Thyroid gland (tissue), 4 donors: ENCODE measurements at regions not wholly inside any gene's neighbourhood (a gene's known extent, or its start where the extent isn't known, plus 50 kb on each side); places are given as distances from the start of the nearest gene placed in this dataset.
"Not testable (repeated sequence)": the region's sequence is repeated elsewhere in the genome, so short reads cannot be mapped to it uniquely, and the experiment has no call there.

ENCODE experiments used
- DNase-seq, 2 donors: peaks; one replicate each; pipeline ENCODE4 v3.0.0-alpha.2; 2019
- H3K27ac ChIP-seq, 3 donors: fragments of 200-600 bp; sonication (generic); 1 replicate in 2 of 3; 2 replicates in 1 of 3; pipeline ENCODE4 v1.5.1; 2016 to 2019; ENCODE audit warnings: mild to moderate bottlenecking in 1 of 3, moderate library complexity in 1 of 3
- H3K27me3 ChIP-seq: fragments of 200-600 bp; sonication (generic); one replicate; pipeline ENCODE4 v1.5.1; 2019
- H3K36me3 ChIP-seq, 2 donors: fragments of 200-600 bp; sonication (generic); one replicate each; pipeline ENCODE4 v1.5.1; 2016 to 2019
- H3K4me1 ChIP-seq, 2 donors: fragments of 200-600 bp; sonication (generic); one replicate each; pipeline ENCODE4 v1.5.1; 2017 to 2019
- H3K4me3 ChIP-seq, 3 donors: fragments of 200-600 bp; sonication (generic); replicated peaks in 1 of 3; 1 replicate in 2 of 3; 2 replicates in 1 of 3; pipeline ENCODE4 v1.5.1; 2016; ENCODE audit warnings: mild to moderate bottlenecking in 1 of 3
- H3K9me3 ChIP-seq: fragments of 200-600 bp; sonication (generic); one replicate; pipeline ENCODE4 v1.5.1; 2017
- WGBS, 2 donors: methylation state at CpG; one replicate each; pipeline ENCODE4 v1.1.5; 2017; 5-methylcytosine and 5-hydroxymethylcytosine counted together
- intact Hi-C: fragments of 100-400 bp; cut with DNase I; formaldehyde crosslinking; loops from one replicate; pipeline ENCODE4 v1.15.1; 2023

GRCh38 chr1:143837924-143838597 is 133.7 kb downstream of the FAM72C start:
- H3K27ac ChIP-seq, H3K4me3 ChIP-seq, H3K27me3 ChIP-seq, intact Hi-C loops, H3K9me3 ChIP-seq, H3K36me3 ChIP-seq, DNase-seq, H3K4me1 ChIP-seq: not testable (repeated sequence)
- WGBS, 2 donors, result 78 to 81% methylated on average over 4 of the region's 25 CpGs

DNA sequence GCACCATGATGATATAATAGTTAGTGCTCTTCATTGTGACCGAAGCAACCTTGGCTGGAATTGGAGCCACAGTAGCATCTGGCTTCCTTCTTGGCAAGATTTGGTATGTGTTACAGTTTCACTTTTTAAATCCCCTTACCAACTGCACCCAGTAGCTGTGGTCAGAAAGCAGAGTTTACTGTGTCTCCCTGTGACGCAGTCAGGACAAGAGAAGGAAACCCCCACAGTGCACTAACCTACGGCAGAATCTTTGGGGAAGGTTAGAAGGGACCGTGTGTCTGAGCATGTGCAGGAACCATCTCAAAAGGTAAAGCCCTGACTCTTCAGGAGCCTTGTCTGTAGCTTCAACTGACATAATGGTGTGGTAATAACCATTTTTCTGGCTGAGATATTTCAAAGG is 138.4 kb downstream of the FAM72C start:
- DNase-seq, H3K4me3 ChIP-seq, intact Hi-C loops, H3K36me3 ChIP-seq, H3K4me1 ChIP-seq, H3K9me3 ChIP-seq, H3K27me3 ChIP-seq, H3K27ac ChIP-seq: not testable (repeated sequence)
- 89% methylated on average over 1 of the region's 4 CpGs; no CpG with 5 or more reads in 1 of the 2 donors for WGBS, 2 donors

- DNase-seq, H3K4me3 ChIP-seq, H3K27me3 ChIP-seq, intact Hi-C loops, H3K4me1 ChIP-seq, H3K36me3 ChIP-seq, H3K9me3 ChIP-seq, H3K27ac ChIP-seq: not testable (repeated sequence)
- 78 to 96% methylated on average over 4 to 5 of the region's 5 CpGs for WGBS, 2 donors
Observed at GRCh38 chr1:143832379-143832716, 139.4 kb downstream of the FAM72C start.

DNA sequence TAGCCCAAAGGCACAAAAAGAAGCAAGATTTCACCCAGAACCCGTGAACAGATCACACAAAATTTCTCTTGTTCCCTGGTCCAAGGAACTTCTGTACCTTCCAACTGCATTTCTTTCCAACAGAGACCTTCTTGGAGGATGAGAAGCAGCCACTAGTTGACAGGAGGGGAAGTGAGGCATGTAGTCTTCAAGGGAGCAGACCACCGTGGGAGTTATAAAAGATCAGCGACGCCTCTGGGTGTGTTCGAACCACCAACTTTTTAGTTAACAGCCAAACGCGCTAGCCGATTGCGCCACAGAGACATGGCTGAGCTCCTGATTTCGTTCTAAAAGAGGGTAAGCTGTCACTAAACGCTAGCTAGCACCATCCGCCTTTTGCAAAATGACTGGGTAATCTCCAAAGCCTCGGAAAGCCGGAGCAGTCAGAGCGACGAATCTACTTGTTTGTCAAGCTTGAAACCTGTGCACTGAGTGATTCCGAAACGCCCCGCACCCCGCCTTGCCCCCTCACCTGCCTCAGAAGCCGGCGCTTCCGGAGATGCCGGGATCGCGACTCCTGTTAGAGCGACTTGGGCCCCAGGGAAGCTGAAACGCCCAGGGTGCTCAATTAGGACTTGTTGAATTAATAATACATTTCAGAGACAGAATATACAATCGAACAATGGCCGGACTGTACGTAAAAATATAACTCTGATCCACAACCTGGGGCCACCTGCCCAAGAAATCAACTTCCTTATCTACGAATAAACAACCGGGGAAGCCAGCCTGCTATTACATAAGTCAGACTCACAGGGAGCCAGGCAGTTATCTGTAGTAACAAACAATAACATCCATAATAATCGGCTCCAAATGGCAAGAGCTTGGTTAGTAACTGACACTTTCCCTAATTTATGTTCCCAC is 140.1 kb downstream of the FAM72C start:
- H3K4me1 ChIP-seq, intact Hi-C loops: not testable (repeated sequence)

GRCh38 chr1:143826162-143826561 is 145.6 kb downstream of the FAM72C start:
- H3K9me3 ChIP-seq, H3K36me3 ChIP-seq, H3K27me3 ChIP-seq, H3K4me3 ChIP-seq, H3K27ac ChIP-seq, intact Hi-C loops, DNase-seq, H3K4me1 ChIP-seq: not testable (repeated sequence)
- no CpG with 5 or more reads among the region's 1 CpG for WGBS, 2 donors

More for the DNA sequence above, 140.1 kb downstream of the FAM72C start:
- H3K36me3 ChIP-seq, DNase-seq, H3K27ac ChIP-seq, H3K27me3 ChIP-seq, H3K9me3 ChIP-seq, H3K4me3 ChIP-seq: not testable (repeated sequence)
- WGBS, 2 donors, result 32 to 57% methylated on average over 8 to 29 of the region's 34 CpGs

DNA sequence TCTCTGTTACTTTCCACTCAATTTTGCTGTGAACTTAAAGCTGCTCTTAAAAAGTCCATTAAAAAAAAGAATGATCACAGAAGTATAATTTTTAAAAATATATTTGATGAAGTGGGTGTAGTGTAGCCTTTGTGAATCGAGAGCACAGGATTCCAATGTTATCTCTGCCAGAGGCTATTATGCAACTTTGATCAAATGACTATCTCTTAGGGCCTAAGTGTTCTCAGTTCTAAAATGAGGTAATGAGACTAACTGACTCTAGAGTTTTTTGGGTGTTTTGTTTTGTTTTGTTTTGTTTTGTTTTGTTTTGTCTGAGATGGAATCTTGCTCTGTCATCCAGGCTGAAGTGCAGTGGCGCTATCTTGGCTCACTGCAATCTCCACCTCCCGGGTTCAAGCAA is 147.5 kb downstream of the FAM72C start:
- H3K4me3 ChIP-seq, H3K36me3 ChIP-seq, H3K27me3 ChIP-seq, H3K27ac ChIP-seq, H3K4me1 ChIP-seq, intact Hi-C loops, DNase-seq, H3K9me3 ChIP-seq: not testable (repeated sequence)
- 25 to 60% methylated on average over 1 to 2 of the region's 3 CpGs for WGBS, 2 donors

GRCh38 chr1:143820058-143820457 is 151.7 kb downstream of the FAM72C start:
- H3K27ac ChIP-seq, intact Hi-C loops, H3K36me3 ChIP-seq, H3K27me3 ChIP-seq, H3K9me3 ChIP-seq, H3K4me1 ChIP-seq, H3K4me3 ChIP-seq, DNase-seq: not testable (repeated sequence)
- WGBS, 2 donors, result no CpG with 5 or more reads among the region's 4 CpGs

- H3K27ac ChIP-seq, H3K27me3 ChIP-seq, H3K4me1 ChIP-seq, H3K9me3 ChIP-seq, H3K36me3 ChIP-seq, H3K4me3 ChIP-seq, intact Hi-C loops, DNase-seq: not testable (repeated sequence)
- WGBS, 2 donors, result no CpG with 5 or more reads among the region's 1 CpG
Observed at GRCh38 chr1:143816369-143816768, 155.4 kb downstream of the FAM72C start.

- H3K4me1 ChIP-seq, intact Hi-C loops, H3K9me3 ChIP-seq, H3K27me3 ChIP-seq, H3K36me3 ChIP-seq, DNase-seq, H3K27ac ChIP-seq, H3K4me3 ChIP-seq: not testable (repeated sequence)
- no CpG with 5 or more reads among the region's 4 CpGs for WGBS, 2 donors
Observed at GRCh38 chr1:143805374-143805773, 166.4 kb downstream of the FAM72C start.

- H3K4me3 ChIP-seq, H3K4me1 ChIP-seq, intact Hi-C loops, H3K9me3 ChIP-seq, DNase-seq, H3K27ac ChIP-seq, H3K36me3 ChIP-seq, H3K27me3 ChIP-seq: not testable (repeated sequence)
- 10 to 27% methylated on average over 2 to 10 of the region's 16 CpGs for WGBS, 2 donors
Observed at GRCh38 chr1:143804707-143805356, 167.0 kb downstream of the FAM72C start.

GRCh38 chr1:143803927-143804411 is 167.8 kb downstream of the FAM72C start:
- H3K9me3 ChIP-seq, intact Hi-C loops, H3K4me3 ChIP-seq: not testable (repeated sequence)

DNA sequence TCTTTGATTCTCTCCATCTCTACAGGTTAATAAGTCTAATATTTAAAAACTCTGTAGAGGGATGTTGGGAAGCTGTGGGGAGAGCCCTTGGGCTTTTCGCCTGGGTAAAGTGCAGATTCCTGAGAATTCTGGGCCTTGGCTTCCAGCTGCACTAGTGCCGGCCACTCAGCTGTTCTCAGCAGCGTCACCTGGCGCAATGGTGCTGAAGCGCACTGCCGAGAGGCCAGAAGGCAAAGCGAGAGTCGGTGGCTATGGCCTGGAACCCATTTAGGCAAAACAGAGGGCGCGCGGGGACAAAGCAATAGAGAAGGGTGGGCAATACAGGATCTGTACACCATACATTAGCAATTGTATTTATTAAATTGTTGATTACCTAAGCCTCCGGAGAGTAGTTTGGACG is 168.7 kb downstream of the FAM72C start:
- intact Hi-C loops, H3K27ac ChIP-seq, H3K4me1 ChIP-seq, H3K4me3 ChIP-seq, H3K27me3 ChIP-seq, H3K9me3 ChIP-seq, DNase-seq, H3K36me3 ChIP-seq: not testable (repeated sequence)
- WGBS, 2 donors, result no CpG with 5 or more reads among the region's 13 CpGs

More at GRCh38 chr1:143803927-143804411, 167.8 kb downstream of the FAM72C start:
- not testable (repeated sequence) for H3K36me3 ChIP-seq, DNase-seq, H3K27ac ChIP-seq, H3K27me3 ChIP-seq, H3K4me1 ChIP-seq
- WGBS, 2 donors, result 16 to 22% methylated on average over 16 to 17 of the region's 26 CpGs
